ENCODE measurements at regions not wholly inside any gene's neighbourhood (a gene's known extent, or its start where the extent isn't known, plus 50 kb on each side); places are given as distances from the start of the nearest gene placed in this dataset.

GRCh38 chr3:187979564-187979963 is 174.4 kb upstream of the LPP start:
- H3K27me3 ChIP-seq (ENCODE audit: control insufficient read depth in 4 of 4, insufficient read depth in 4 of 4, low read length in 3 of 4), result no peaks in the 10 kb centered on the region
- no peaks in the 10 kb centered on the region for H3K36me3 ChIP-seq (ENCODE audit: control insufficient read depth in 4 of 4, insufficient read depth in 3 of 4, low read depth in 1 of 4, low read length in 3 of 4)
- no peaks in the 10 kb centered on the region for H3K9me3 ChIP-seq (ENCODE audit: control insufficient read depth in 4 of 4, low read length in 3 of 4)
- no peak overlapping the region for H3K27ac ChIP-seq (ENCODE audit: low read depth in 1 of 2, low read length in 2 of 2)
- no peak overlapping the region for H3K9ac ChIP-seq (ENCODE audit: low read depth in 1 of 2, low read length in 2 of 2)
- no peak for DNase-seq (ENCODE audit: low spot score)
- H3K4me1 ChIP-seq (ENCODE audit: control insufficient read depth in 4 of 4, insufficient read depth in 4 of 4, low read length in 3 of 4), result peaks cover 3 to 13% (median 7%) of the 10 kb centered on the region in 4 donors
- TF ChIP-seq EGR1 (IDR thresholded peaks at IDR 0.05; ENCODE audit: low read depth in 2 of 2) (no peak), YY1 (IDR thresholded peaks at IDR 0.05) (no peak), SP1 (IDR thresholded peaks at IDR 0.05) (no peak), MAX (IDR thresholded peaks at IDR 0.05) (no peak), ATF3 (IDR thresholded peaks at IDR 0.05) (no peak), HNF4G (IDR thresholded peaks at IDR 0.05) (no peak), FOXA1 (IDR thresholded peaks at IDR 0.05) (no peak), GABPA (IDR thresholded peaks at IDR 0.05 in 1 of 2, conservative IDR thresholded peaks at IDR 0.05 in 1 of 2) (no peak), RXRA (IDR thresholded peaks at IDR 0.05) (no peak), HNF4A (conservative IDR thresholded peaks at IDR 0.05) (no peak), NR2F2 (IDR thresholded peaks at IDR 0.05) (no peak)
- WGBS, result 90% methylated on average over 2 of the region's 2 CpGs
- H3K4me3 ChIP-seq (ENCODE audit: low read depth in 1 of 3, low read length in 3 of 3), result no peak overlapping the region

GRCh38 chr3:187980861-187981260 is 173.1 kb upstream of the LPP start:
- Histone ChIP-seq H3K9me3 (ENCODE audit: control insufficient read depth in 4 of 4, low read length in 3 of 4) (no peaks in the 10 kb centered on the region), H3K4me3 (ENCODE audit: low read depth in 1 of 3, low read length in 3 of 3) (no peak overlapping the region), H3K27ac (ENCODE audit: low read depth in 1 of 2, low read length in 2 of 2) (no peak overlapping the region), H3K4me1 (ENCODE audit: control insufficient read depth in 4 of 4, insufficient read depth in 4 of 4, low read length in 3 of 4) (peaks cover 3 to 7% (median 4%) of the 10 kb centered on the region in 4 donors), H3K36me3 (ENCODE audit: control insufficient read depth in 4 of 4, insufficient read depth in 3 of 4, low read depth in 1 of 4, low read length in 3 of 4) (no peaks in the 10 kb centered on the region), H3K9ac (ENCODE audit: low read depth in 1 of 2, low read length in 2 of 2) (no peak overlapping the region), H3K27me3 (ENCODE audit: control insufficient read depth in 4 of 4, insufficient read depth in 4 of 4, low read length in 3 of 4) (no peaks in the 10 kb centered on the region)
- DNase-seq (ENCODE audit: low spot score), result no peak
- no peak for TF ChIP-seq SP1 (IDR thresholded peaks at IDR 0.05)
- TF ChIP-seq FOXA1 (IDR thresholded peaks at IDR 0.05), result no peak
- no peak for TF ChIP-seq ZBTB33 (IDR thresholded peaks at IDR 0.05)
- no peak for TF ChIP-seq MAX (IDR thresholded peaks at IDR 0.05)
- no peak for TF ChIP-seq FOXA2 (IDR thresholded peaks at IDR 0.05)
- no peak for TF ChIP-seq HNF4A (conservative IDR thresholded peaks at IDR 0.05)
- TF ChIP-seq ATF3 (IDR thresholded peaks at IDR 0.05), result no peak
- no peak for TF ChIP-seq TAF1 (conservative IDR thresholded peaks at IDR 0.05)
- TF ChIP-seq GABPA (IDR thresholded peaks at IDR 0.05 in 1 of 2, conservative IDR thresholded peaks at IDR 0.05 in 1 of 2), result no peak
- 92% methylated on average over 3 of the region's 3 CpGs for WGBS

GRCh38 chr3:187982142-187982541 is 171.8 kb upstream of the LPP start:
- Histone ChIP-seq H3K9me3 (ENCODE audit: control insufficient read depth in 4 of 4, low read length in 3 of 4) (no peaks in the 10 kb centered on the region), H3K36me3 (ENCODE audit: control insufficient read depth in 4 of 4, insufficient read depth in 3 of 4, low read depth in 1 of 4, low read length in 3 of 4) (no peaks in the 10 kb centered on the region), H3K4me3 (ENCODE audit: low read depth in 1 of 3, low read length in 3 of 3) (no peak overlapping the region), H3K9ac (ENCODE audit: low read depth in 1 of 2, low read length in 2 of 2) (no peak overlapping the region), H3K27ac (ENCODE audit: low read depth in 1 of 2, low read length in 2 of 2) (no peak overlapping the region), H3K4me1 (ENCODE audit: control insufficient read depth in 4 of 4, insufficient read depth in 4 of 4, low read length in 3 of 4) (peaks cover 3 to 7% (median 4%) of the 10 kb centered on the region in 4 donors), H3K27me3 (ENCODE audit: control insufficient read depth in 4 of 4, insufficient read depth in 4 of 4, low read length in 3 of 4) (no peaks in the 10 kb centered on the region)
- DNase-seq (ENCODE audit: low spot score), result no peak
- TF ChIP-seq ATF3 (IDR thresholded peaks at IDR 0.05) (no peak), FOXA1 (IDR thresholded peaks at IDR 0.05) (no peak), REST (IDR thresholded peaks at IDR 0.05) (no peak)
- WGBS, result 93% methylated on average over 3 of the region's 3 CpGs

All from liver (tissue), 7 donors.